HG03060 (cell line): ENCODE measurements at regions not wholly inside any gene's neighbourhood (a gene's known extent, or its start where the extent isn't known, plus 50 kb on each side); places are given as distances from the start of the nearest gene placed in this dataset.

Experiments used
- ATAC-seq: cut with Tn5 transposase; IDR thresholded peaks from one replicate; pipeline ENCODE4 v1.9.1; 2021; ENCODE audit warnings: low read depth, moderate number of reproducible peaks; ENCODE audit not compliant: unreplicated experiment

DNA sequence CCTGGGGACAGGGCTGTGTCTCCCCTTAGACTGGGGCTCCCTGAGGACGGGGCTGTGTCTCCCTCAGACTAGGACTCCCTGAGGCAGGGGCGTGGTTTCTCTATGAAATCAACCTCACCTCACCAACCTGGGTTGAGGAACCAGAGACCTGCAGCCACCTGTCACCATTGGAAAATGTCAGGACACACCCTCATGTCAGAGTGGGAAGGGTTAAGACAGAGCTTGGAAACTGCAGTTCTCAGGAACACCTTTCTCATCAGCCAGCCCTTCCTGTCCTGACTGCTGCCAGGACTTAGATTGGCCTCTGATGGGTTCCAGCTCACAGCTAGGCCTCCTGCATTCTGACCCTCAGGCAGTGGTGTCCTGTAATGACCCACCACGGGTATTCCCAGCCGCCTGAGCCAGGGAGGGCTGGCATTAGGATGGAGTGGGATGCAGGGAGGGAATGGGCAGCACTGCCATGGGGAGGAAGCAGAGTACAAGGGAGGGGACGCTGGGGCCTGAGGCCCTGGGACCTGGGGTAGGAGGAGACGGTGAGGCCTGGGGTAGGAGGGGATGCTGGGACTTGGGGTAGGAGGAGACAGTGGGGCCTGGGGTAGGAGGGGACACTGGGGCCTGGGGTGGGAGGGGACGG lies 76.3 kb downstream of the MRPL14 start:
- no peak for ATAC-seq

DNA sequence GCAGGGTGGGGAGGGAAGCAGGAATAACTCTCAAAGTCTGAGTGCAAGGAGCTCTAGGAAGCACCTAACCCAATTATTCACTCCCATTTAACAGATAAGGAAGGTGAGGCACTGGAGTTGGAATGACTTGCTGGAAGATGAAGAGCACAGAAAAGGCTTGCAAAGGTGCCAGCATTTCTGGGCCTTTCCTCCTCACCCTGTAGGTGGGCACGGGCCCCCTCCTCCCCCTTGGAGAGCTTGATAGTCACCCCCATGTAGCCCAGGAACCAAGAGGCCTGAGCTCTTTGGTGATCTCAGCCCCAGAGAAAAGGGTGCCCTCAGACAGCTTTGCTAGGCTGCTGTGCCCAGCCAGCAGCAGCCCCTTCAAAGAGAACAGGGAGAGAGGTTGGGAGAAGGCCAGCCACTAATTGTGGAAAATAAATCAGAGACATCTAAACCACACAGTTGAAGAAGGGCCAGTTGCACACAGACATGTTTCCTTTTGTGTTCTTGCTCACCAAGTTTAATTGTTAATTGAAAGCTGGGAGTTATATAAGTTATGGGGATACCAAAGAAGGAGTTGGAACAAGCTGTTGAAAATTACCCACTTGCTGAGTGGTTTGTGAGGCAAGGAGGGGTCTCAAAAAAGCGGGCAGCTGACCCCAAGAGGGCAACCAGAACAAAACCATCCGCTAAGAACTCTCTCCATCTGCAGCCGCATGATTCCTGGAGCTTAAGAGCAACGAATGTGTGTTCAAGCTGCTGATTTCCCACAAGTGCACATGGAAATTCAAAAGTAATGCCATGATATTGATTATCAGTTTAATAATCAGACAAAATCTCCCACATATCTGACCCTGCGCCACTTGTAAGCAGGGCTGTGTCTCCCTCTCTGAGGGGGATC lies 77.0 kb downstream of the MRPL14 start:
- ATAC-seq: no peak

DNA sequence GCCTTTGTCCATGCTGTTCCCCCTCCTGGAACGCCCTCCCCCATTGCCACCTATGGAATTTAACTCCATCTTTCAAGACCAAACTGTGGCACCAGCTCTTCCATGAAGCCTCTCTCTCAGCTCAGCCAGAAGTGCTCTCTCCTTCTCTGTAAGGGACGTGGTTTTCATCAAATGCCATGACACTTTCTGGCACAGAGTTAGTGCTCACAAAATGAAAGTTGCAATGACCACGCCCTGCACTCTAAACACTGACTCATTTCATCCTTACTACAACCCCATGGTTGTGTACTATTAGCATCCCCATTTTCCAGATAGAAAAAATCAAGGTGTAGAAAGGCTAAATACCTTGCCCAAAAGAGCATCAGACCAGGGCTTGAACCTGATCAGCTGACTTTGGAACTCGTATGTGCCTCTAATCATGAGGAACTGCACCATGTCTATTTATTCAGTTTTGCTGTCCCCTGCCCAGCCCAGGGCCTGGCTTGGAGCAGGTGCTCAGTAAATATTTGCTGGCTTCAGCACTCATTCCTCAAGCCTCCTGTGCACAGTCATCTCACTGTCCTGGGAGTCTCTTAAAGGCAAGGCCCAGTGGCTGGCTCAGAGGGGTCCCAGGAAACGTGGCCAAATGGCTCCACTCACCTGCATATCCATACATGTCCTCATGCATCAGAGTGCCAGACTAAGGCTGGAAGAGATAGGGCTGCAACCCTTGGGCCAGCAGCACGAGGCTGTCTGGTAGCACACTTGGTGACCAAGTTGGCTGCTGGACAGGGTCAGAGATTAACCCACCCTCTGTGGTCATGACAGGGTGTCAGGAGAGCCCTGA lies 77.9 kb downstream of the MRPL14 start:
- no peak for ATAC-seq

DNA sequence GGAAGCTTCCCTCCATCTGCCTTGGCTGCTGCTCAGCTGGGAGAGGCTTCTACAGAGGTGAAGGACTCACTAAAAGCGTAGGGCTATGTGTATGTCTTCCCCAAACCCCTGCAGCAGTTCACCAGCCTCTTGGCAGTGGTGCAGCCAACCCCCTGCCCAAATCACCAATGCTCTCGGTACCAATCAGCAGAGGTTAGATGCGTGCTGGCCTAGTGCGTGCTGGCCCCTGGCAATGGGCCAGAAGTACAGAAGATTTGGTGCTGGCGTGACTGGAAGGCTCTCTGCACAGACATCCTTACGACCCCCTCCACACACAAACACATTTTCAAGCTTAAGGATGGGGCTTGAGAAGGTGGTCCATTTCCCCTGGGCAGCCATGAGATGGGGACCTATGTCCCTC lies 79.0 kb downstream of the MRPL14 start:
- ATAC-seq: no peak

DNA sequence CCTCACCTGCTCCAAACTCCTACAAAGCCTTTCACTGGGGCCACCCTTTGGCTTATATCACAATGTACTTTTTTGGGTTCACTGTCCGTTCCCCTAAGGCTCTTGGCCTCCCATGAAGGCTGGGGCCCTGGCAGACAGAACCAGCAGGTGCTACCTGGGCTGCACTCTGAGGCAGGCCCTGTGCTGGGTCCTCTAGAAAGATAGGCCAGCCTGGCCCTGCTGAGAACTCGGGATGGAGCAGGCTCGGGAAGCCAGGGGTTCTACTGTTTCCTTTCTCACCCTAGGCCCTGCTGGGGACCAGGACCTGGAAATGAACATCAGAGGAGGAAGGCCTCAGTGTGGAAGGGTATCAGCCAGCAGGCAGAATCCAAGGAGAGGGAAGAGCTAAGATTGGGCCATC lies 79.5 kb downstream of the MRPL14 start:
- ATAC-seq: no peak

DNA sequence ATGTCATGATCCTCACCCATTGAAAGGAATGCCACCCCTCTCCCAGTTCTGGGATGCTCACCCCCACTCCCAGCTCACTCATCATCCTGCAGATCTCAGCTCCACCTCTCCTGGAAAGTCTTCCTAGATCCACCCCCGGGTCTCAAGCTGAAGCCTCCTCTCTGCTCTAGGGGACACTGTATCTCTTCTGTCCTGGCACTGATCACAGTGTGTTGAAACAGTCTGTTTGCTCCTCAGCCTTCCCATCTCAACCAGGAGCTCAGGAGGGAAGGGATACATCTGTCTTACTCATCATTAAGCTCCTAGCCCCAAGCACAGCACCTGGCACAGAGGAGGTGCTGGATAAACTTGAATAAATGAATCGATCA lies 80.1 kb downstream of the MRPL14 start:
- no peak for ATAC-seq

DNA sequence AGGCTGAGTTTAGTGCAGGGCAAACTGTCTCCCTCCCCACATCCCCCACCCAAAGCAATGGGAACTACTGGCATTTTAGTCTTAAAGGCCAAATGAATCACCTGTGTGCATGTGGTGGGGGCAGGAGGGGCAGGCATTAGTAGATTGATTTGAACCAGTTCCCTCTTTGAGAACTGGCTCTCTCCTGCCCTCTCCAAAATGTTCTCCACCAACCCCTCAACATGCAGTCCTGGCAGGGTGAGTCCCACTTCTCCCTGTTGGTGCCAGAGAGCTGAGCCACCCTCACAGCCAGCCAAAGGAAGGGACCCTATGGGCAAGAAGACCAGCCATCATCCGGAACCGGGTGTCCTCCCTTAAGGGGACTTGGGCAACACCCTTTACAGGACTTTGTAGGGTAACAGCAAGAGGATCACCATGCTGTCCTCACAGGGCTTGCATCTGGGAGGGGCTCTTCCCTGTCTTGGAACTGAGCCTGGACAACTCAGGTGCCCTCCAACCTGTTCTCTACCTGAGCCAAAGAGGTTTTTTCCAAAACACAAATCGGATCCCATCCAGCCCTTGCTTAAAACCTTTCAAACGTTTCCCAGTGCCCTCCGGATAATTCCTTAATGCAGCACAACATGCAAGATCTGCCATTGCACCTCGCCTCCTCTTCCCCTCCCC lies 80.6 kb downstream of the MRPL14 start:
- no peak for ATAC-seq

DNA sequence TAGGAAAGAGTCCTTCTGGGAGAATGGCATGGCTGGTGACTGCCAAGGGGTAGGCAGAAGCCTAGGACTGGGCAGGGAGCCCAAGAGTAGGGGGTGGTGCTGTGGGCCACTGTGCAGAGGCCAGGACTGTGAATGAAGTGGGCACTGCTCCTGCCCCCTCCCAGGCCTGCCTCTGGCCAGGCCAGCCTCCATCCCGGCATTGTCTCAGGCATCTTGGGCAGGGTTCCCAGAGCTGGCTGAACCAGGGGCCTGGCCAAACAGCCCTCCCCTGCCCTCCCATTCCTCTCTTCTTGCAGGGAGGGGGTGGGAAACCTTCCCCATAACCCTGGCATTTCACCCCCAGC lies 81.6 kb downstream of the MRPL14 start:
- ATAC-seq: no peak

DNA sequence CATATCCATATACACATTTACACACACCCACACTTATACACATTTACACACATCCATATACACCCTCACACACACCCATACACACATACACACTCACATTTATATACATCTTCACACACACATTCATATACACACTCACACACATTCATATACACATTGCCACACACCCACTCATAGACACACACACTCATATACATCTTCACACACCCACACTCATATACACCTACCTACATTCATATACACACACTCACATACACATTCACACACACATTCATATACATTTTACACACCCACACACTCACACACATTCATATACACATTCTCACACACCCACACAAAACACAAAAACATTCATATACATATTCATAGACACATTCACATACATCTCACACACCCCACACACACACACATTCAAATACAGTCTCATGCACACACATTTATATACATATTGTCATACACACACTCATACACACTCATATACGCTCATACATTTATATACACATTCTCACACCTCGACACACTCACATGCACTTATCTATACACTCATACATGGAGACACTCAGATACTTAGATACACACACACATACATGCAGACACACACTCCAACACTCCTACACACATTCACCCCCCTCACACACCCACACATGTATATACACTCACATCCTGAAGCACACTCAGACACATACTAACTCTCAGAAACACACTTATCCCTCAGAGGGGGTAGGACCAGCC lies 82.1 kb downstream of the MRPL14 start:
- ATAC-seq: no peak

DNA sequence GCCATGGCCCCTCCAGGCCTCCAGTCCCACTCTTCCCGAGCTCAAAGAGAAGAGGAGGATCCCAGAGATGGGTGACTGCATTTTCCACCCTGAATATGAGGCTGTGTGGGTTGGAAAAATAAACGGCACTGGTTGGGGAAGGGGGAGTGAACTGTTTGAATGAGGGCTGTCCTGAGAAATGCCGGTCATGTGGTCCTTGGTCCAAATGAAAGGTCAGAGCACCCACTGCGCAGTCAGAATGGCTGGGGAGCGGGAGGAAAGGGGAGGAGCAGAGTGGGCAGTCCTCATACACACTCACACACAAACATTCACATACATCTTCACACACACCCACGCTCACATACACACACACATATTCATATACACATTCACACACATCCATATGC lies 83.1 kb downstream of the MRPL14 start:
- ATAC-seq: no peak

DNA sequence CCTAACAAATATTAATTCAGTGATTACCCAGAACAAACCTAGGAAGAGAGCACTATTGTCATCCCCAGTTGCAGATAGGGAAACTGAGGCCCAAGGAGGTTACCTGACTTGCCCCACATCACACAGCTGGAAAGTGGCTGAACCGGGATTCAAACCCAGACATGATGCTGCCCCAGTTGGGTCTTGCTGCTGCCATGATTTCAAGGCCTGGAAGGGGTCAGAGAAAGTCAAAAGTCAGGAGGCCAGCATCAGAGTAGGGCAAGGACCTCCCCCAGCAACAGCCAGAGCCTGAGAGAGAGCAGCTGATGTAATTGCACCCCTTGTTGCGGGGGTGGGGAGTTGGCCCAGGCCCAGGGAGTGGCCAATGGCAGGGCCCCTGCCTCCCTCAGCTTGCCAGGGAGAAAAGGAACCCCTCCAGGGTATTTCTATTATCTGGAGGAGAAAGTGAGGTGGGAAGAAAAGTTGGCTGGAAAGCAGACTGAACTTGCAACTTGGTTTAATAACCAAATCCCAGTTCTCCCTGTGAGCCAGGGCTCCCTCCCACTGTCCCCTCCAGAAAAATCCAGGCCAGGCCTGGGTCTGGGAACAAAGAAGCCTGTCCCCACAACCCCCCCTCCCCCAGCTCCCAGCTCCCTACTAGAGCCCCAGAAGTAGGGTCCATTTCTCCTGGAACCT lies 83.6 kb downstream of the MRPL14 start:
- ATAC-seq: no peak

DNA sequence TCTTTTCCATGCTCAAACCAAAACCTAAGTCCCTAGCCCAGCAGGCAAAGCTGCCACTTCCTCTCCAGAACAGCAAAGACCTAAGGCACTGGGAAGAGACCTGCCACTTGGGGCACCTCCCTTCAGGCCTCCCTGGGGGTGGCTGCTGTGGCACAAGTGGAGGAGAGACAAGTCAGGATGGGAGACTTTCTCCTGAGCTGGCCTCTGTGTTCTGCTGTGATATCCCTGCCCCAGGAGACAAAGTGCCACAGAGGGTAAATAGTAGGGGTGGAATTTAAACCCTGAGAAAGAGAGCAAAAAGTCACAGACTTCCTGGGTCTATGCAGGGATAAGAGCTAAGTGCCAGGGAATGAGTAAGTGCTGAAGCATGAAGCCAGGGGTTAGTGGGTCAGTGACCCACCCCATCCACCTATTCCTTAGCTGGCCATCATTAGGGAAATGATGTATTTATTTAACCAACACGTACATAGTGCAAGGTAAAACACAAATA lies 84.2 kb downstream of the MRPL14 start:
- no peak for ATAC-seq

DNA sequence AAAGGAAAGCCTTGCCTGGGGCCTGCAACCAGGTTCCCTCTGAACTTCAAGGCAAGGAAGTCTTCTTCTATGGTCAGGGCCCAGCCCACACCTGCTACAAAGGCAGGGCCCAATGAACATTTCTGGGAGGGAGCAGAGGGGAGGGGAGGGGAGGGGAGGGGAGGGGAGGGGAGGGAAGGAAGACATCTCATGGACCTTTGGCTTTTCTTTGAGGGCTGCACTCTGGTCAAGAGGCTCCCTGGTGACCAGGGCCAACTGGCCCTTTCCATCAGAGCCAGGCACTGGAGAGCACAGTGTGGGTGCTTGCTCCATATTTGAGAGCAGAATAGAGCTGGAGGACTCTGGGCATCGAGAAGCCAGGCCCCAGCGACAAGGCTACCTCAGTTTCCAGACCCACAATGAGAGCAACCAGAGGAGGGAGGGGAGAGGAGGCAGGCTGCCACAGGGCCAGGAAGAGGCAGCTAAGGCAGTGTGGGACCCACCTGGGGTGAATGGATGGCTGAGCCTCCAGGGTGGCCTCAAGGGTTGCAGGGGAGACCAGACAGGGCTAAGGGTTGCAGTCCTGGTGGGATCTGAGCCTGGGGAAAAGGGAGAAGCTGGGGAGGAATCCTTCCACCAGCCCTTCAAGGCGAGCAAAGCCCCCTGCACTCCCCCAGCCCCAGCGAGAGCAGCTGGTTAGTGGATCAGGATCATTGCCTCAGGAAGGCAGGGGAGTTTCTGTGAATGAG lies 84.8 kb downstream of the MRPL14 start:
- ATAC-seq: no peak

DNA sequence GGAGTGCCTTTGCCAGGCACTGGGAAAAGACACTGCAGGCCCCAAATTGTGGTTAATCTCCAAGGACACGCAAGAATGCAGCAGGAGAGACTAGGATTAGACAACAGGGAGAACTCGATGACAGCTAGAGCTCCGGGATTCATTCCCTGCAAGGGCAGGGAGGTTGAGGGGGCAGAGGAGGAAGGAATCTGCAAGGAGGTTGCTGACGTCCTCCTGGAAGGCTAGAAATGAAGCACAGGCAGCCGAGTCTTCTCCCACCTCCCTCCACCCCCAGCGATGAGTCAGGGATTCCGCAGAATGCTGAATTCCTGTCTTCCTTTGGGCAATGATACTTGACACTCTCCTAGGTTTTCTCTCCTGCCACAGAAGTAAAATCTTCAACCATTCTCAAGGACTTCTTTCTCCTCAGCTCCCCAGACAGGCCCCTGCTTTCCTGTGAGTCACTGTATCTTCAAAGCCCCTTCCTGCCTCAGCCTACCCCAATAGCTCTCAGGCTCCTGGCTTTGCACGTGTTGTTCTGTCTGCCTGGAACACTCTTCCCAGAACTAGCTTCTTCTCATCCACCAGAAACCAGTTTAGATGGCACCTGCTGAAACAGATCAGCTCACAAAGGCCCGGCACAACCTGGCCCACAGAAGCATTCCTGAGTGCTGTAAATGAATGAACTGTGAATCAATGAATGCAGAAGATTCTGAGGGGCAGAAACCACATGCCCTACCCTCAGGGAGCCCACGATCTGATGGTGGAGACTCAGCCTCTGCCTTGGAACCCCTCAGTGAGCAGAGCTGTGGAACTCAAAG lies 85.6 kb downstream of the MRPL14 start:
- no peak for ATAC-seq

DNA sequence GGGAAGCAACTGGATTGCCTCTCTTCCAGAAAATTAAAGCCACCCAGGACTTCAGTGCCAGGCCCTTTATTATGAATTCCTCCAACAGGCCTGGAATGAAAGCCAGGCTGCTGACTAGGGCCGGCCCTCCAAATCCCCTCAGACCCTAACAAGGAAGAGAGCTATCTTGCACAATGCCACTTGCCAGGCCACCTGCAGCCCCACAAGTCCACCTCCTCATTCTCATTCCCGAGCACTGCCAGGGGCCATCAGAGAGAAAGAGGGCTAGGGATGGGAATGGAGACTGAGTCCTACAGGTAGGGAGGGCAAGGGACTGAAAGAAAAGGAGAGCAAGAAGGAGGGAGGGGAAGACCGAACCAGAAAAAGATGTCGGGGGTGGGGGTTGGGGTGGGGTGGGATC lies 86.5 kb downstream of the MRPL14 start:
- no peak for ATAC-seq

DNA sequence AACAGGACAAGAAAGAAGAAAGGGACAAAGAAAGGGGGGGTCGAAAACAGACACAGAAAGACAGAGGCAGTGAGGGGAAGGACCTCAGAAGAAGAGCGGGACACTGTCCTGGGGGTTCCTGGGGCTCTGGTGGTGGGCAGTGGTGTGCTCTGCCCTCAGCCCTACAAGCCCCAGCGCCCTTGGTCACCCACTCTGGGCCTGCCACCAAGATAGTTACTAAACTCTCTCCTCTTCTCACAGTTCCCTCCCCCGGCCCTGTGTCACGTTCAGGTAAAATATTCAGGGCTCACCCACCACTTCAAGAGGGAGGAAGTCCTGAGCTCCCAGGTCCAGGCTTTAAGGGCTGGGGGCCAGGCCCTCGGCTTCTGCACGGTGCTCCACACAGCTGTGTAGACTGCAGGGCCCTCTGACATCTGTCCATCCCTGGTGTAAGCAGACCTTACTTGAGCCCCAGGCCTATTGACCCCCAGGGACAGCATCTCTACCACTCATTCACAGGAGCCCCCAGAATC lies 87.4 kb downstream of the MRPL14 start:
- ATAC-seq: no peak

DNA sequence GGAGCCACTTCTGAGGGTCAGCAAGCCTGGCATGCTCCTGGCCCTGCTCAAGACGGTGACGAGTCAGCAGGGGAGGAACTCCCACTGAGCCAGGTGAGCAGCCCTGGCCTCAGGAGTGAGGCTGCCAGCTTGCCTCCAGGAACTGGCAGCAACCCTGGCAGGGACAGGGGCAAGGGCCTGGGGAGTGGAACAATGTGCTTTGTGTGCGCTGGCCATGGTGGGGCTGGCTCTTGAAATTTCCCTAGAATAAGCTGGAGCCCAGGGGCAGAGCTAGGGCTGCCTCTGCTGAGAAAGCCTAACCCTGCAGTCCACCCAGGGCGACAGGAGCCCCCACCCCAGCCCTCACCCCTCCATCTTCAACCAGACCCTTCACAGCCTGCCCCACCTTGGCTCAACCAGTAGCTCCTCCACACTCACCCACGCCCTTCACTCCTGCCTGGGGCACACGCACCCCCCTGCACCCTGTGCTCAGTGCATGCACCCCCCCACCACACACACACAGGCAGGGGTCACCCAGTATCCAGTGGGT lies 88.0 kb downstream of the MRPL14 start:
- ATAC-seq: no peak
